BLaER1 treated with 17β-estradiol and CSF1 and Interleukin-3, amounts not matched to agents 10 nM and 100 nM (cell line): ENCODE measurements at regions not wholly inside any gene's neighbourhood (a gene's known extent, or its start where the extent isn't known, plus 50 kb on each side); places are given as distances from the start of the nearest gene placed in this dataset.
"Not testable (repeated sequence)": the region's sequence is repeated elsewhere in the genome, so short reads cannot be mapped to it uniquely, and the experiment has no call there.

Source experiments
- H3K27ac ChIP-seq, 11 experiments: shearing (Covaris generic); formaldehyde crosslinking; 2 replicates each; pipeline ENCODE4 v1.8.1; 2022
- H3K27me3 ChIP-seq, 11 experiments: shearing (Covaris generic); formaldehyde crosslinking; 2 replicates each; pipeline ENCODE4 v1.8.1; 2022
- H3K36me3 ChIP-seq, 11 experiments: shearing (Covaris generic); formaldehyde crosslinking; 2 replicates each; pipeline ENCODE4 v1.8.1; 2022
- H3K4me1 ChIP-seq, 10 experiments: shearing (Covaris generic); formaldehyde crosslinking; 2 replicates each; pipeline ENCODE4 v1.8.1; 2022
- H3K4me2 ChIP-seq, 11 experiments: shearing (Covaris generic); formaldehyde crosslinking; 2 replicates each; pipeline ENCODE4 v1.8.1; 2022
- H3K4me3 ChIP-seq, 10 experiments: shearing (Covaris generic); formaldehyde crosslinking; 2 replicates each; pipeline ENCODE4 v1.8.1; 2022
- H3K9ac ChIP-seq, 11 experiments: shearing (Covaris generic); formaldehyde crosslinking; 2 replicates each; pipeline ENCODE4 v1.8.1; 2022
- H3K9me3 ChIP-seq, 11 experiments: shearing (Covaris generic); formaldehyde crosslinking; replicated peaks in 1 of 11; 2 replicates each; pipeline ENCODE4 v1.8.1; 2022
- H4K20me1 ChIP-seq, 11 experiments: shearing (Covaris generic); formaldehyde crosslinking; 2 replicates each; pipeline ENCODE4 v1.8.1; 2022
- Cebpa-rat ChIP-seq, 11 experiments: shearing (Covaris generic); IDR thresholded peaks; 2 replicates each; pipeline ENCODE4 v1.8.1; 2022

GRCh38 chr4:179331362-179331761 is 1889.1 kb upstream of the AGA start:
- no peak for TF ChIP-seq Cebpa-rat (IDR thresholded peaks at IDR 0.05)
- Histone ChIP-seq H3K4me1 (no peaks in the 10 kb centered on the region), H3K9ac (no peak overlapping the region), H4K20me1 (no peaks in the 10 kb centered on the region), H3K27me3 (no peaks in the 10 kb centered on the region), H3K27ac (no peak overlapping the region), H3K4me3 (no peak overlapping the region), H3K36me3 (no peaks in the 10 kb centered on the region), H3K9me3 (no peaks in the 10 kb centered on the region), H3K4me2 (no peak overlapping the region)

GRCh38 chr4:179344861-179345260 is 1902.6 kb upstream of the AGA start:
- H3K27me3 ChIP-seq, result no peaks in the 10 kb centered on the region
- TF ChIP-seq Cebpa-rat (IDR thresholded peaks at IDR 0.05), result no peak
- H3K4me2 ChIP-seq, result no peak overlapping the region
- no peaks in the 10 kb centered on the region for H4K20me1 ChIP-seq
- no peak overlapping the region for H3K27ac ChIP-seq
- no peak overlapping the region for H3K4me3 ChIP-seq
- H3K9ac ChIP-seq, result no peak overlapping the region
- no peaks in the 10 kb centered on the region for H3K36me3 ChIP-seq
- H3K4me1 ChIP-seq, result no peaks in the 10 kb centered on the region
- H3K9me3 ChIP-seq, result no peaks in the 10 kb centered on the region

DNA sequence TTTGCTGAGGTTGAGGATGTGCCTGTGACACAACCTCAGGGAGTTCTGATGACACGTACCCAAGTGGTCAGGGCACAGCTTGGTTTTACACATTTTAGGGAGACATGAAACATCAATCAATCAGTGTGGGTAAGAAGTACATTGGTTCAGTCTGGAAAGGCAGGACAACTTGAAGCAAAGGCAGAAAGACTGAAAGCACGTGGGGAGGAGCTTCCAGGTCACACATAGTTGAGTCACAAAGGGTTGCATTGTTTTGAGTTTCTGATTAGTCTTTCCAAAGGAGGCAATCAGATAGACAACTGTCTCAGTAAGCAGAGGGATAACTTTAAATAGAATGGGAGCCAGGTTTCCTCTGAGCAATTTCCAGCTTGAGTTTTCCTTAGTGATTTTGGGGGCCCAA is 1910.0 kb upstream of the AGA start:
- Histone ChIP-seq H3K4me3 (no peak overlapping the region), H3K36me3 (no peaks in the 10 kb centered on the region), H3K9me3 (no peaks in the 10 kb centered on the region), H3K4me2 (no peak overlapping the region), H3K4me1 (no peaks in the 10 kb centered on the region), H4K20me1 (no peaks in the 10 kb centered on the region), H3K27me3 (no peaks in the 10 kb centered on the region), H3K27ac (no peak overlapping the region), H3K9ac (no peak overlapping the region)
- no peak for TF ChIP-seq Cebpa-rat (IDR thresholded peaks at IDR 0.05)

DNA sequence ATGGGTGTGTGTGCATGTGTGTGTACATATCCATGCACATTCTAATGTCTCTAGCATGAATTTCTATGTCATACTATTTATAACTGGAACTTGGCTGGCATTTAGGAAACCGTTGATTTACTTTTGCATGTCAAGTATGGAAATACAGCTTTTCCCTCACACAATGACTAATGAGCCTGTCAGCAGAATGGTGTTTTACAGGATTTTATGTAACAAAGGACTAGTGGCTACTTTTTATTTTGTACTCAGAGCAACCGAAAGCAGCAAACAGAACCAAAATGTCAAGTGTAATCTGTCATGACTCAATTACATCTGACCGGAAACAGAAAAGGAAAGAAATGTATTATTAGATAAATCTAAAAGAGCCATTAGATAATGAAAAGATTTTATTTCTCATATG is 1911.5 kb upstream of the AGA start:
- Histone ChIP-seq H3K4me2 (no peak overlapping the region), H4K20me1 (no peaks in the 10 kb centered on the region), H3K27me3 (no peaks in the 10 kb centered on the region), H3K9ac (no peak overlapping the region), H3K4me3 (no peak overlapping the region), H3K27ac (no peak overlapping the region), H3K36me3 (no peaks in the 10 kb centered on the region), H3K9me3 (no peaks in the 10 kb centered on the region), H3K4me1 (no peaks in the 10 kb centered on the region)
- no peak for TF ChIP-seq Cebpa-rat (IDR thresholded peaks at IDR 0.05)

GRCh38 chr4:179361978-179362486 is 1919.8 kb upstream of the AGA start:
- Histone ChIP-seq H3K27ac (no peak overlapping the region), H3K4me2 (no peak overlapping the region), H3K27me3 (no peaks in the 10 kb centered on the region), H3K9ac (no peak overlapping the region), H3K36me3 (no peaks in the 10 kb centered on the region), H4K20me1 (no peaks in the 10 kb centered on the region), H3K9me3 (no peaks in the 10 kb centered on the region), H3K4me3 (no peak overlapping the region), H3K4me1 (no peaks in the 10 kb centered on the region)
- no peak for TF ChIP-seq Cebpa-rat (IDR thresholded peaks at IDR 0.05)

DNA sequence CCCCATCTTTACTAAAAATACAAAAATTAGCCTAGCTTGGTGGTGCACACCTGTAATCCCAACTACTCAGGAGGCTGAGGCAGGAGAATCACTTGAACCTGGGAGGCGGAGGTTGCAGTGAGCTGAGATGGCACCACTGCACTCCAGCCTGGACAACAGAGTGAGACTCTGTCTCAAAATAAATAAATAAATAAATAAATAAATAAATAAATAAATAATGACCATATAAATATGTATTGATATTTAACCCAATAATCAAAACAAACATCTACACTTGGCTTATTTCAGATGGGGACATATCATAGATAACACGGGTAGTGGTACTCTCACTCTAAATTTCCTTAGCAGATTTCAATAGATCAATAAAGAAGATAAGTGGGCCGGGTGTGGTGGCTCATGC is 1923.7 kb upstream of the AGA start:
- H3K9ac ChIP-seq, H3K9me3 ChIP-seq, H3K4me1 ChIP-seq, H4K20me1 ChIP-seq, H3K27me3 ChIP-seq, H3K27ac ChIP-seq, H3K4me2 ChIP-seq, H3K36me3 ChIP-seq, H3K4me3 ChIP-seq: not testable (repeated sequence)

GRCh38 chr4:179372242-179372641 is 1930.0 kb upstream of the AGA start:
- TF ChIP-seq Cebpa-rat (IDR thresholded peaks at IDR 0.05), result no peak
- Histone ChIP-seq H4K20me1 (no peaks in the 10 kb centered on the region), H3K27ac (no peak overlapping the region), H3K4me2 (peak overlapping the region in 7 of 11 experiments; percentile 10 to 30 (median 25); a peak in 6 of 22 replicates), H3K27me3 (no peaks in the 10 kb centered on the region), H3K9me3 (no peaks in the 10 kb centered on the region), H3K9ac (no peak overlapping the region), H3K36me3 (no peaks in the 10 kb centered on the region), H3K4me1 (peaks cover 6 to 17% (median 8%) of the 10 kb centered on the region in 10 experiments; a peak in 14 of 20 replicates), H3K4me3 (no peak overlapping the region)

- H3K36me3 ChIP-seq, result no peaks in the 10 kb centered on the region
- no peaks in the 10 kb centered on the region for H3K27me3 ChIP-seq
- no peak overlapping the region for H3K27ac ChIP-seq
- TF ChIP-seq Cebpa-rat (IDR thresholded peaks at IDR 0.05), result no peak
- H3K9ac ChIP-seq, result no peak overlapping the region
- peak overlapping the region in 10 of 11 experiments; percentile 2 to 36 (median 24); a peak in 11 of 22 replicates for H3K4me2 ChIP-seq
- no peak overlapping the region for H3K4me3 ChIP-seq
- H3K4me1 ChIP-seq, result peaks cover 6 to 17% (median 8%) of the 10 kb centered on the region in 10 experiments; a peak in 14 of 20 replicates
- H3K9me3 ChIP-seq, result no peaks in the 10 kb centered on the region
- no peaks in the 10 kb centered on the region for H4K20me1 ChIP-seq
Measured at GRCh38 chr4:179372746-179373145, 1930.5 kb upstream of the AGA start.

GRCh38 chr4:179378847-179379246 is 1936.6 kb upstream of the AGA start:
- not testable (repeated sequence) for H3K9ac ChIP-seq, H4K20me1 ChIP-seq, H3K4me1 ChIP-seq, H3K4me3 ChIP-seq, H3K27me3 ChIP-seq, H3K4me2 ChIP-seq, H3K27ac ChIP-seq, H3K36me3 ChIP-seq
- peaks cover 0 to 12% (median 7%) of the 10 kb centered on the region in 11 experiments; a peak in 15 of 22 replicates for H3K9me3 ChIP-seq

GRCh38 chr4:179392787-179393186 is 1950.5 kb upstream of the AGA start:
- no peak overlapping the region for H3K27ac ChIP-seq
- H3K9ac ChIP-seq, result no peak overlapping the region
- H3K27me3 ChIP-seq, result no peaks in the 10 kb centered on the region
- no peaks in the 10 kb centered on the region for H3K36me3 ChIP-seq
- no peak overlapping the region for H3K4me2 ChIP-seq
- H3K4me1 ChIP-seq, result peaks cover 0 to 13% (median 3%) of the 10 kb centered on the region in 10 experiments; a peak in 10 of 20 replicates
- H4K20me1 ChIP-seq, result no peaks in the 10 kb centered on the region
- H3K4me3 ChIP-seq, result no peak overlapping the region
- TF ChIP-seq Cebpa-rat (IDR thresholded peaks at IDR 0.05), result no peak
- H3K9me3 ChIP-seq, result peaks cover 0 to 12% (median 0%) of the 10 kb centered on the region in 11 experiments; a peak in 5 of 22 replicates
